HG02571 (cell line): ENCODE measurements at regions not wholly inside any gene's neighbourhood (a gene's known extent, or its start where the extent isn't known, plus 50 kb on each side); places are given as distances from the start of the nearest gene placed in this dataset.
"Not testable (repeated sequence)": the region's sequence is repeated elsewhere in the genome, so short reads cannot be mapped to it uniquely, and the experiment has no call there.

ENCODE experiments used
- ATAC-seq: cut with Tn5 transposase; IDR thresholded peaks from one replicate; pipeline ENCODE4 v1.9.1; 2021; ENCODE audit warnings: mild to moderate bottlenecking, moderate library complexity; ENCODE audit not compliant: unreplicated experiment

DNA sequence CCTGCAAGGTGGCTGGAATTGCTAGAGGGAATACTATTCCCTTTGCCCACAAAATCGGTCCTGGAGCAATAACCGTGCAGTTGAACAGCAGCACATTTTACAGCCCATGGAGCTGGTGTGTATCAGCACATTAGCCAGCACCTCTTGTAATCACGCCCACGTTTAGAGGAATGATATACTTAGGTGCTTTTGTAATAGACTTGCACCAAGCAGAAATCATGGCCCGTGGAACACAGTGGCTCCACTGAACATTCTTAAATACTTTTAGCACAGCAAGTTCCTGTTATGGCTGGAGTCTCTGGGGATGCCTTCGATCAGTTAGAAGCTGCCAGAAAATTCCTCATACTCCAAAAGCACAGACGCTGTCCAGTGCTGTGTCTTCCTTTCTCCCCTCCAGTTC is 218.1 kb upstream of the FAM78B start:
- no peak for ATAC-seq

DNA sequence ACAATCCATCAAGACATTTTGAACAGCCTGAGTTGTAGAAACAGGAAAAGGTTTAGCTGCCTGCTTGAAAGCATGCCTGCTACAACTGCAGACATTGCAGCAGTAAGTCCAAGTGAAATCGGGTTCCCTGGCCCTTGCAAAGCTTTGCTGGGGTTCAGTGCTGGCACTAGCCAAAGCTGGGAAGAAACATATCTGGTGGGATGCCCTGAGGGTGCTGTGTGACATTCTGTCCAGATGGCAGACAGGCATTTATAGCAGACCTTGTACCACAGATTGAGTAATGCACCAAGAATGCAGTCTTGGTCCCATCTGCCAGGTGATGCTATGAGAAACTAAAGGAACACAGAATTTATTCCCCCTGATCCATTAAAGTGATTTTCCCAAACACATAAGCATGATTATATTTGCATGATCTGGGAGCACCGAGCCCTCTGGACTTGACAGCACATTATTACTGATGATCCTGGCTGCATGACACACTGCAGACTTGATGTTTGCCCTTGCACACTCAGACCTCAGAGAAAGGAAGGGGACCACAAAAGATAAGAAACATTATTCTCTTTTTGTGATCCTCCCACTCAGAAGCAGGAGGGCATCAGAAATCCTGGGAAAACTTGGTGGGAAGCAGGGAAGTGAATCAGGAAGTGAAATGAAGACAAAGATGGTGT is 223.7 kb upstream of the FAM78B start:
- no peak for ATAC-seq

DNA sequence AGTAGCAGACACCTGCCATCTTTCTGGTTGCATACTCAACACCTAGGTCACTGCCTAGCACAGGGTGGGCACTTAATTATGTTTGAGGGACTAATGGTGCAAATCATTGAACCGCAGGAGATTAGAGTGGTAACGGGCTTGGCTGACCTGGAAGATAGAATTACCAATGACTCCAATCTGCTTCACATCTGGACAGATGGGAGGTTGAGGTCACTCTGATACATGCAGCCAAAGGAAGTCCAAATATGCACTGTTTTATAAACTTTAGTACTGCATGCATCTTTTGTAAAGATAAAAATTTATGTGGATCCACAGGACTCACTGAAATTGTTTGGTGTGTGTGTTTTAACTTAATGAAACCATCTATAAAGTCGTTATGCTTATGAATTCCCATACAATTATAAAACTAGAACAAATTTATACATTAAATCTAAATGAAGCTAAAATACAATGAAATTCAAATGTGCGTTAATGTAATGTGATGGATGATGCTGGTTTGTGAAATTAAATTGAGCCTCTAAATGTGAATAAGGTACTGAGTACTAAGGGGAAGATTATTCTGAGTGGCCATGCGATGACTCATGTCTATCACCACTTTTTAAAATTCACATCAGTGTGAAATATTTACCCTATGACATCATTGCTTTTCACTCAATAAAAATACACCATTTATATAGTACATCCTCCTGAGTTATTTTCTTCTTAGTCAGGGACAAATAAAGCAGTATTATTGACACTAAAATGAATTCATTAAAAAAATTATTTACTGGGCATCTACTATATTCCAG is 224.7 kb upstream of the FAM78B start:
- ATAC-seq: no peak

DNA sequence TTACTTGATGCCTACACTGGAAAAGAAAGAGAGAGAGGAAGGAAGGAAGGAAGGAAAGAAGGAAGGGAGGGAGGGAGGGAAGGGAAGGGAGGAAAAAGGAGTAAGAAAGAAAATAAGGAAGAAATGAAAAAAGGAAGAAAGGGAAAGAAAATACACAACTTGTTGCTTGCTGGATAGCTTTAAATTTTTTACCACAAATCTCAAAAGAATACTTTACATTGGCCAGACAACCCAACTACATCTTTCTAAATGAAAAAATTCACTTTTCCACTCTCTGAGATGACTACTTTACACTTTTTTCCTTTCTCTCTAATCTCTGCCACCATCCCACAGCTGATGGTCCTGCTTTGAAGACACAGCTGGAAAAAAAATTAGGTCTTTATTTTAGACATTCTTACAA is 228.9 kb upstream of the FAM78B start:
- ATAC-seq: no peak

DNA sequence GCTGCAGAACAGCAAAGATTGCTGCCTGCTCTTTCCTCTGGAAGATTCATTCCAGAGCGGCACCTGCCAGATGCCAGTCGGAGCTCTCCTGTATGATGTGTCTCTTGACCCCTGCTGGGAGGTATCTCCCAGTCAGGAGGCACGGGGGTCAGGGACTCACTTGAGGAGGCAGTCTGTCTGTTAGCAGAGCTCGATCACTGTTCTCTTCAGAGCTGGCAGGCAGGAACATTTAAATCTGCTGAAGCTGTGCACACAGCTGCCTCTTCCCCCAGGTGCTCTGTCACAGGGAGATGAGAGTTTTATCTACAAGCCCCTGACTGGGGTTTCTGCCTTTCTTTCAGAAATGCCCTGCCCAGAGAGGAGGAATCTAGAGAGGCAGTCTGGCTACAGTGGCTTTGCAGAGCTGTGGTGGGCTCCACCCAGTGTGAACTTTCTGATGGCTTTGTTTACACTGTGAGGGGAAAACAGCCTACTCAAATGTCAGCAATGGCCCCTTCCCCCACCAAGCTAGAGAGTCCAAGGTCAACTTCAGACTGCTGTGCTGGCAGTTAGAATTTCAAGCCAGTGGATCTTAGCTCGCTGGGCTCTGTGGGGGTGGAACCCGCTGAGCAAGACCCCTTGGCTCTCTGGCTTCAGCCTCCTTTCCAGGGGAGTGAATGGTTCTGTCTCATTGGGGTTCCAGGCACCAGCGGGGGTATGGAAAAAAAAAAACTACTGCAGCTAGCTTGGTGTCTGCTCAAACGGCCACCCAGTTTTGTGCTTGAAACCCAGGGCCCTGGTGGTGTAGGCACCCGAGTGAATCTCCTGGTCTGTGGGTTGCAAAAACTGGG is 242.7 kb upstream of the FAM78B start:
- not testable (repeated sequence) for ATAC-seq

DNA sequence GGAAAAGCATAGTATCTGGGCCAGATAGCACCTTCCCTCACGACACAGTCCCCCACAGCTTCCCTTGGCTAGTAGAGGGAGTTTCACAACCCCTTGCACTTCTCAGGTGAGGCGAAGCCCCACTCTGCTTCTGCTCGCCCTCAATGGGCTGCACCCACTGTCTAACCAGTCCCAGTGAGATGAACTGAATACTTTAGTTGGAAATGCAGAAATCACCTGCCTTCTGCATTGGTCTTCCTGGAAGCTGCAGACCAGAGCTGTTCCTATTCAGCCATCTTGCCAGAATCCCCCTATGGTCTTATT is 243.2 kb upstream of the FAM78B start:
- no peak for ATAC-seq

DNA sequence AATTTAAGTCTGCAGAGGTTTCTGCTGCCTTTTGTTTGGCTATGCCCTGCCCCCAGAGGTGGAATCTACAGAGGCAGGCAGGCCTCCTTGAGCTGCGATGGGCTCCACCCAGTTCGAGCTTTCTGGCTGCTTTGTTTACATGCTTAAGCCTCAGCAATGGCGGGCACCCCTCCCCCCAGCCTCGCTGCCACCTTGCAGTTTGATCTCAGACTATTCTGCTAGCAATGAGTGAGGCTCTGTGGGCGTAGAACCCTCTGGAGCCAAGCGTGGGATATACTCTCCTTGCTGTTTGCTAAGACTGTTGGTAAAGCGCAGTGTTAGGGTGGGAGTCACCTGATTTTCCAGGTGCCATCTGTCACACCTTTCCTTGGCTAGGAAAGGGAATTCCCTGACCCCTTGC is 250.0 kb upstream of the FAM78B start:
- not testable (repeated sequence) for ATAC-seq

DNA sequence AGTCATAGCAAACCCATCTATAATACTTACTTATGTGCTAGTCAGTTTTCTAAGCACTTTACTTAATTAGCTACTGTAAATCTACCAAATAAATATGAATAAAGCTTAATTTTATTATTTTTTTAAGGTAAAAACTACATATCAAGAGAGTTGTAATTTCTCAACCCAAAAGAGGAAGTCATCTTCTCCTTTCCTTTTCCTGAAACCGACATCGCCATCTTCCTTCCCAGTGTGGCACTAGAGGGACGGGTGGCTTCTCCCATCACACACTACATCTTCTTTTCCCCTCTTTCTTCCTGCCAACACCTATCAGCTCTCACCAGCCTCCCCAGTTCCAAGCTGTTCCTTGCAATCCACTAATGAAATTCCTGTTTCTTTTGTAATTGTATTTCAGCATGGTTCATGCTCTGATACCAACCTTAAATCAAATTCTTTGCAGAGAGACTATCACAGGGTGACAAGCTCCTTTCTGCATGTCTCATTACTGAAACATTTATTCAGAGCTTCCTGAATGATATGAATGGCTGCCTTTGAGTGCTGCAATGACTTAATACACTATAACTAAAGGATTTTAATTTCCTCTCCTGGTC is 251.6 kb upstream of the FAM78B start:
- ATAC-seq: no peak

DNA sequence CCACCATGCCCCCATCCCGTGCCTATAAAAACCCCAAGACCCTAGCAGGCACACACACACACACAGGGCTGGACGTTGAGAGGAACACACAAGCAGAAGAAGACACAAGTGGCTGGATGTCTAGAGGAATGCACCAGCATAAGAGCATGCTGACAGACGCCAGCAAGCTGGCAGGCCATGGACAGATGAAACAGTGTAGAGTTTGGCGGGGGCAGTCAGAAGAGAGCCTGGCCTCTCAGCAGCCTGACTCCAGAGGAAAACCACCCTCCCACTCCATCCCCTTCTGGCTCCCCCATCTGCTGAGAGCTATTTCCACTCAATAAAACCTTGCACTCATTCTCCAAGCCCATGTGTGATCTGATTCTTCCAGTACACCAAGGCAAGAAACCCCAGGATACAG is 255.8 kb upstream of the FAM78B start:
- not testable (repeated sequence) for ATAC-seq

DNA sequence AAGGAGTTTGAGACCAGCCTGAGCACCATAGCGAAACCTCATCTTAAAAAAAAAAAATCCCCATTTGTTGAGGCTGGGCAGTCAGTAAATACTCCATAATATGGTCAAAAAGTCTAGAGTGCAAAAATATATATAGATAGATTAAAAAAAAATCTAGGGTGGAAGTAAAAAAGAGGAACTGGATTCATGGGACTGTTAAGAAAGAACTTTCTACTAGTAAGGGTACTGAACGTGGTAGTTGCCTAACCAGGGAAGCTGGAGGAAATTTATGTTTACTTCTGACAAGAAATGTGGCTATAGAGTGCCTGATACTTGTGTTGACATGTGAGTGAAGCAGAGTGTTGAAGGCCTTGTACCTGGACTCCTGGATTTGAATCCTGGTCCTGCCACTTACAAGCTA is 265.9 kb upstream of the FAM78B start:
- ATAC-seq: no peak

DNA sequence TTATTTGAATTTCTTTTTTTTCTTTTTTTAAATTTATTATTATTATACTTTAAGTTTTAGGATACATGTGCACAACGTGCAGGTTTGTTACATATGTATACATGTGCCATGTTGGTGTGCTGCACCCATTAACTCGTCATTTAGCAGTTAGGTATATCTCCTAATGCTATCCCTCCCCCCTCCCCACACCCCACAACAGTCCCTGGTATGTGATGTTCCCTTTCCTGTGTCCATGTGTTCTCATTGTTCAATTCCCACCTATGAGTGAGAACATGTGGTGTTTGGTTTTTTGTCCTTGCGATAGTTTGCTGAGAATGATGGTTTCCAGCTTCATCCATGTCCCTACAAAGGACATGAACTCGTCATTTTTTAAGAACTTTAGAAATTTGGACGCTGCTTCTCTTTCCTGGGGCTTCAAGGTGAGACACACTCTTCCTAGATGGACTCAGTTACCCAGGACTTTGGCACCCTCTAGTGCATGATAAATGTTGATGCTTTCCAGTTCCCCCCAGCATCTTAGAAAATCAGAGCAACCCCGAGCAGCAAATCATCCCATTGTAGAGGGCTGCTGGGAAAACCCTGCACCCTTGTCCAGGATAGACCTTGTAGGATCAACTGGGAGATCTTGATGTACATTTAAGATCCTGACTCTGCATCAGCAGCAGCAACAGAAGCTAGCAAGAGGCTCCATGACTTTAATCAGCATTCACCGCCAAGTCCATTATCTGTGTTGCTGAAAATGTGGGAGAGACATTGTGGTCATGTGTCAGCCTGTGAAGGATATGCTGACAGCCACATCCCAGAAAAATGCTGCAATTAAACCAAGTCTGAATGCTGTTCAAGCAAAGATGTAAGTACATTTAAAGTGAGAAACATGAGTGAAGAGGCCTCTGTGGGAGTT is 266.9 kb upstream of the FAM78B start:
- ATAC-seq: not testable (repeated sequence)

DNA sequence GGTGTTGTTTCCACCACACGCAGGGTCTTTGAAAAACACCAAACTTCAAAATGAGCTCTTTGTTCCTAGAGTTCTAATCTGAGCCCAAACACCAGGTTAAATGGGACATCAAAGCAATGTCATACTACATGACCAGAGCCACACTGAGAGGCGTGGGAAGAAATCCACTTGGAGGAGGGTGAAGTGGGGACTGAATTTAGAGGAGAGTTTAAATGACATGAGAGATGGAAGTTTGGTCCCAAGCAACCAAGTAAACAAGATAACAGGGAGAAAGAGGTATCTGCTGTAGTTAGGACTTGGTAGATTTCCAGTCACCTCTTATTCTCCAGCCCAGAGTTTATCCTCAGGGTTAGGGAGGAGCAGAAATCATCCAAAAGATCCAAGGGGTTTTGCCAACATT is 290.9 kb upstream of the FAM78B start:
- no peak for ATAC-seq

DNA sequence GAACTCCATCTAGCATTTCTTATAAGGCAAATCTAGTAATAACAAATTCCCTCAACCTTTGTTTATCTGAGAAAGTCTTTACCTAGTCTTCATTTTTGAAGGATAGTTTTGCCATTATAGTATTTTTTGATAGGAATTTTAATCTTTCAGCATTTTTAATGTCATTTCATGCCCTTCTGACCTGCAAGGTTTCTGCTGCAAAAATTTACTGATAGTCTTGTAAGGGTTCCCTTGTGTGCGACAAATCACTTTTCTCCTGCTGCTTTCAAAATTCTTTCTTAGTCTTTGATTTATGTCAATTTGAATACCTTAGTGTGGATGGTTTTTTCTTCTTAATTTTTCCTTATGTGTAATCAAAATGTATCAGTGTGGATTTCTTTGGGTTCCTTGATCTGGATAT is 297.5 kb upstream of the FAM78B start:
- no peak for ATAC-seq

DNA sequence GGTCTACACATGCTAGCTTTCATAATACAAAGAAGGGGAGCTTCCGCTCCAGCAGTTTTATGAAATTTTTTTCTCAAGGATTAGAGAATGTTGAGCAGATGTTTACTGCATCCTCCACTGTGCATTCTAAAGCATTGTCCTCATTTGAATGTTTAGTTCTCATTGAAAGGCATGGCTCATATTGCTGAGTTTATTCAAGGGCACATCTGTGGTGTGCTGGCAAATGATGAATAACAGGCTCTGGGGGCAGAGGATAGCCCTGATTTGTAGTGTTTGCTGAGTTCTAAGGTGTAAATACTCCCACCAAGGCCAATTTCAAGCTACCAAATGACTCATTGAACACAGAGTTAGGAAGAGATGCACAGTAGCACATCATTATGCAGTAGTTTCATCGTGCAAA is 303.2 kb upstream of the FAM78B start:
- no peak for ATAC-seq

DNA sequence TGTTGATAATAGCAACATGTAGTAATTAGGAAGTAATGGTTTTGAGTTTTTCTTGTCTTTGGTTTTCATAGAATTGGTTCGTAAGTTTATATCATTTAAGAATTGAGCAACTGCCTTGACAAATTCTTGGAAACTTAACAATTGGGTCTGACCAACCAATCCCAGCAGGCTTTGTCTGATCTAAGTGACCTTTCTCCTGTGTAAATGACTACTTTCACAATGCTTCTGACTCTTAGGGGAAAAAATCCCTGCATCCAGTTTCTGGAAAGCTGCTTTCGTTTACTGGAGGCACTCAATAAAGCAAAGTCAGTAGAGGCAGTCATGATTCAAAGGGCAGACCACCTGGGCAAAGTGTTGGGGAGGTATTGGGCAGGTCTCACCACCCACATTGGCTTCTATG is 303.6 kb upstream of the FAM78B start:
- ATAC-seq: no peak

DNA sequence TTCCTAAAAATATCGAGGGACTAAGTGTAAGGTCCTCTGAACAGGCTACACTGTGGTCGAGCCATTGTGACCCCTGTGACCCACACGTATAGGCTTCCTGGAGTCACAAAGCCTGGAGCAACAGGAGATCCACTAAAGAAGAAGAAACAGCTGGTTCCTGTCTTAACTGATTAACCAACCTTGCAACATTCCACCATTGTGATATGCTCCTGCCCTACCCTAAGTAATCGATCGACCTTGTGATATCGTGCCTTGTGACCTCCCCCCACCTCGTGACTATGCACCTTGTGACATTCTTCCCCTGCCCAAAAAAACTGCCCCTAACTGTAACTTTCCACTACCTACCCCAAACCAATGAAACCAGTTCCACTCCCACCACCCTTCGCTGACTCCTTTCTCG is 304.6 kb upstream of the FAM78B start:
- no peak for ATAC-seq

DNA sequence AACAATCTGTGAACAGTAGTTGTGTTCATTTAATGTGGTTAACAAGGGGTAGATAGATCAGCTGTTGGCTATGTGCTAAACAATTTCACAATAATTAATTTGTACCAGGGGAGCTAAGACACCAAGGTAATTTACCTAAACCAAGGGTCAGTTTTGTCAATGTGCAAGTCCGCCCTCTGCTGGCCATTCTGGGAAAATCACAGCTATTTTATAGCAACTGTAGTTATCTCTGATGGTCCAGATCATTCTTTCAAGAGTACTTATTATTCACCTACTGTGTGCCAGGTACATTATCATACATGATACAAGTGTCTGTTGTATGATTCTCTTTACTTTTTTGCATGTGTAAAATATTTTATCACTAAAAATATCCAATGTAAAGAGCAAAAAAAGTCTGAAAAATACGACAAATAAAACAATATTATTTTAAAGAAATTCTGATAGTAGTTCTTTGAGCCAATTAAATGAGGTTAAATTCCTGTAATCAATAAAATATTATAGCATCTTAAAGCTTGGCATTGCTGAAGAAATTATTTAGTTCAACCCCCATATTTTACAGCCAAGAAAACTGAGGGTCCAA is 312.3 kb upstream of the FAM78B start:
- no peak for ATAC-seq

DNA sequence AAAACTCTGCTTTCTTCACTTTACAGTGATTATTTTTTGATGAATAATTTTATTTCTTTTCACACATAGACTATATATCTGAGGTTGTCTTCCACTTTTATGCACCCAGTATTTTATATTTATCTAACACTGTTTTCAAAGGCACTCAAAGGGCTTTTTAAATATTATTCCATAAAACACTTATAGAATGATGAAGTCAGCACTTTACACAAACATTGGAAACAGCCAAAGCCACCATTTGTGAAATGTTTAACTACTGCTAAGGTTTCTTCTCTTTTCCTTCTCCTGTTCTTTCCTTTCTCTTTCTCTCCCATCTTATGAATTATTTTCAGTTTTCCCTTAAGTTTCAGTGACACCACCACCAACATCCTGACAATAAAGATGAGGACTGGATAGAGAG is 317.7 kb upstream of the FAM78B start:
- ATAC-seq: no peak

DNA sequence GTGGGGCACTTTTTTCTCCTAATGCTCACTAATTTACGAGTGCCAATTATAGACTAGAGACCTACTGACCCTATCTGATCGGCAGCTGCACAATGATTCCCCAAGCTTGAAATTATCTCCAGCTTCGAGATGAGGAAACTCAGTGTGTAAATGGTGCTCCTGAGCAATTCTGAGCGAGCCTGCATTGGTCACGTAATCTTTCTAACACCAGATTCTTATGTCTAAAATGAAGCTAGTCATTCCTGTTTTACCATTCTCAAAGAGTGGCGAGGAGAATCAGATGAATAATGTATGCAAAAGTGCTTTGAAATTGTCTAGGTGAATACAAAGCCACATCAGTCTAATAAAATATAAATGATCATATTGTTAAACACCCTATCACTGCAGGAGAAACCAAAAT is 318.1 kb upstream of the FAM78B start:
- no peak for ATAC-seq

DNA sequence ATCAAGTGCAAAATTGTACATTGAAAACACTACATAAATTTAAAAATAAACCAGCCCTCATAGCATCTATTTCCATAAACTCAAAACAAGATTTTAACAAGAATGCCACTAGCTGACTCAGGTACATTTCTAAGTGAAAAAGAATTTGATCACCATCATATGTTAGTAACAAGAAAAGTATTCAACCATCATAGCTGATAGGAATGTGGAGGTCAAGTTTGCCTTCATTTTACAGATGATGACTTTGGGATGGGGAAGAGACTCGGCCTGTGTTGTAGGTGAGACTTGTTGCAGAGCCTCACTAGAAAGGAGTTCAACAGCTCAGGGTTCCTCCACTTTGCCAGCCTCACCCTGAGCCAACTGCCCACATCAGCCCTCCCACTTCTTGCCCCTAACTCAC is 318.8 kb upstream of the FAM78B start:
- no peak for ATAC-seq
